SU-DHL-6 (cell line): ENCODE measurements at regions not wholly inside any gene's neighbourhood (a gene's known extent, or its start where the extent isn't known, plus 50 kb on each side); places are given as distances from the start of the nearest gene placed in this dataset.

ENCODE experiments used
- EZH2phosphoT487 ChIP-seq: fragments of 200-600 bp; sonication (generic), shearing (Covaris generic); conservative IDR thresholded peaks from 2 replicates; pipeline ENCODE4 v1.6.1; 2018; ENCODE audit warnings: mild to moderate bottlenecking, antibody characterized with exemption, low read length, moderate library complexity, mixed read lengths
- TF ChIP-seq, protein P1 (sequence below): fragments of 200-600 bp; sonication (generic); IDR thresholded peaks from one replicate; pipeline ENCODE4 v1.5.1; 2017; ENCODE audit warnings: antibody characterized with exemption, mild to moderate bottlenecking, low read length, moderate library complexity; ENCODE audit not compliant: insufficient read depth, poor library complexity, severe bottlenecking

DNA sequence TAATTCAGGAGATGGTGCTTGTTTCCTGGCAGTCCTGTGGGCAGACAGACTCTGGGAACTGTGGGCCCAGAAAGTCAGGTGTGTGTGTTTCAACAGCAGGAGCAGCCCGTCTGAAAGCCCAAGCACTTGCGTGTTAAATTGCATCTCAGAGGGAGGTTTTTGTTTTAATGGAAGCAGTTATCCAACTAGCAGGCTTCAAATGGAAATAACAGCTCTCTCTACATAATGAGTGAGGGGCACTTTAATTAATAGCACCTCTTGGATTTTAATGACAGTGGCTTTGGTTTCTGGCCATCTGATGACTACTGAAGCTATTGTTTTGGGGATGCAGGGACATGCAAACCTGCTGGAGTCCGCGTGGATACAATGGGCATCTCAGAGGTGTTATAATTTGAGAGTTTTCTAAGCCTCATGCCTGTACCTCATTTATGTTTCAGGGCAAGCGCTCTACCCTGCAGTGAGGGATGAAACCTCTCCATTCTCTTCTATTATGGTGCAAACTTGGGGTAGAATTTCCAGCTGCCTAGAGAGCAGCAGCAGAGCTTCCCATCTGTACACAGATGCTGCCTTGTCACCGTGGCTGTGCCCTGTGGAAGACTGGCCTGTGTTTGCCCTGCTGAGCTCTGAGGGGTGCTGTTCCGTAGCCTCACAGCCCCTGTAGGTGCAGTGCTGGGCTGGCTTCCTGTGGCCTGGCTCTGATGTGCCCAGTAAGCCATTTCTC lies 206.6 kb upstream of the GPR26 start:
- TF ChIP-seq, protein P1, sequence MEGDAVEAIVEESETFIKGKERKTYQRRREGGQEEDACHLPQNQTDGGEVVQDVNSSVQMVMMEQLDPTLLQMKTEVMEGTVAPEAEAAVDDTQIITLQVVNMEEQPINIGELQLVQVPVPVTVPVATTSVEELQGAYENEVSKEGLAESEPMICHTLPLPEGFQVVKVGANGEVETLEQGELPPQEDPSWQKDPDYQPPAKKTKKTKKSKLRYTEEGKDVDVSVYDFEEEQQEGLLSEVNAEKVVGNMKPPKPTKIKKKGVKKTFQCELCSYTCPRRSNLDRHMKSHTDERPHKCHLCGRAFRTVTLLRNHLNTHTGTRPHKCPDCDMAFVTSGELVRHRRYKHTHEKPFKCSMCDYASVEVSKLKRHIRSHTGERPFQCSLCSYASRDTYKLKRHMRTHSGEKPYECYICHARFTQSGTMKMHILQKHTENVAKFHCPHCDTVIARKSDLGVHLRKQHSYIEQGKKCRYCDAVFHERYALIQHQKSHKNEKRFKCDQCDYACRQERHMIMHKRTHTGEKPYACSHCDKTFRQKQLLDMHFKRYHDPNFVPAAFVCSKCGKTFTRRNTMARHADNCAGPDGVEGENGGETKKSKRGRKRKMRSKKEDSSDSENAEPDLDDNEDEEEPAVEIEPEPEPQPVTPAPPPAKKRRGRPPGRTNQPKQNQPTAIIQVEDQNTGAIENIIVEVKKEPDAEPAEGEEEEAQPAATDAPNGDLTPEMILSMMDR: no peak
- TF ChIP-seq EZH2phosphoT487: no peak
